AG10803 (cell line): ENCODE measurements at regions not wholly inside any gene's neighbourhood (a gene's known extent, or its start where the extent isn't known, plus 50 kb on each side); places are given as distances from the start of the nearest gene placed in this dataset.

Source experiments
- DNase-seq: peaks from one replicate; pipeline ENCODE4 v3.0.0; 2010; ENCODE audit warnings: low read depth
- H3K4me3 ChIP-seq: 2 replicates; pipeline ENCODE4 v1.5.1; 2011; ENCODE audit warnings: mild to moderate bottlenecking, low read length, control low read depth
- CTCF ChIP-seq: conservative IDR thresholded peaks from 2 replicates; pipeline ENCODE4 v1.5.1; 2011; ENCODE audit warnings: mild to moderate bottlenecking, low read length, control low read depth, inconsistent platforms

GRCh38 chr7:112882022-112882421 is 91.8 kb upstream of the TMEM168 start:
- no peak for TF ChIP-seq CTCF
- no peak for DNase-seq
- H3K4me3 ChIP-seq = no peak overlapping the region

- no peak overlapping the region for H3K4me3 ChIP-seq
- DNase-seq = no peak
- TF ChIP-seq CTCF = no peak
Measured at GRCh38 chr7:112880818-112881418, 90.7 kb upstream of the TMEM168 start.

- no peak overlapping the region for H3K4me3 ChIP-seq
- TF ChIP-seq CTCF = no peak
- DNase-seq = peak; percentile 33
Measured at GRCh38 chr7:112877691-112878460, 87.7 kb upstream of the TMEM168 start.

- DNase-seq = no peak
- no peak for TF ChIP-seq CTCF
- H3K4me3 ChIP-seq = no peak overlapping the region
Measured at GRCh38 chr7:112876877-112877276, 86.7 kb upstream of the TMEM168 start.

DNA sequence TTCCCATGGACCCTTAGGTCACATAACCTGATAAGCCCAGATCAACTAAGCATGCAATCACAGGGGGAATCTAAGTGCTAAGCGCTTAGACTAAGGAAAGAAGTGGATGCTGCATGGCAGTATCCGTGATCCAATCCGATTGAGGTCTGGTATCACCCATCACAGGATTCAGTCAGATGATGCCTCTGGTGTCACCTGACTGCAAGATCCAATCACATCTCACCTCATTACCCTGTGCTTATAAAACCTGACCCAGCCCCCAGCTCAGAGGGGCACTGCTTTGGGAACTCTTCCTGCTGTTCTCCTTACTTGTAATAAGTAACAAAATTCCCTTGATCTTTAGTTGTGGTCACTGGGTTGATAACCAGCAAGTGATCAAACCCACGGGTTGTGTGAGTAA is 84.7 kb upstream of the TMEM168 start:
- no peak for DNase-seq
- no peak overlapping the region for H3K4me3 ChIP-seq
- no peak for TF ChIP-seq CTCF

GRCh38 chr7:112873831-112874553 is 83.8 kb upstream of the TMEM168 start:
- TF ChIP-seq CTCF = no peak
- no peak for DNase-seq
- H3K4me3 ChIP-seq = no peak overlapping the region
